GM12891 (cell line): ENCODE measurements at regions not wholly inside any gene's neighbourhood (a gene's known extent, or its start where the extent isn't known, plus 50 kb on each side); places are given as distances from the start of the nearest gene placed in this dataset.
"Not testable (repeated sequence)": the region's sequence is repeated elsewhere in the genome, so short reads cannot be mapped to it uniquely, and the experiment has no call there.

ENCODE experiments used
- DNase-seq: peaks from one replicate; pipeline ENCODE4 v3.0.0; 2011; ENCODE audit warnings: low spot score; ENCODE audit not compliant: insufficient read length
- FAIRE-seq: peaks from 2 replicates; lab custom pipeline; 2011; peaks lifted over from hg19 to GRCh38; lab: Jason Lieb, UNC
- PAX5 ChIP-seq: IDR thresholded peaks from 2 replicates; pipeline ENCODE4 v1.6.1; 2011; ENCODE audit warnings: low read length, moderate library complexity, mild to moderate bottlenecking; ENCODE audit not compliant: insufficient read depth, severe bottlenecking
- POLR2A ChIP-seq: IDR thresholded peaks from 2 replicates; pipeline ENCODE4 v1.6.1; 2011; ENCODE audit warnings: low read depth, low read length, control low read depth
- POLR2AphosphoS5 ChIP-seq: IDR thresholded peaks from 2 replicates; pipeline ENCODE4 v1.6.1; 2011; ENCODE audit warnings: low read depth, low read length, control low read depth
- POU2F2 ChIP-seq: IDR thresholded peaks from 2 replicates; pipeline ENCODE4 v1.6.1; 2011; ENCODE audit warnings: low read depth, mild to moderate bottlenecking, control low read depth, low read length, moderate library complexity
- SPI1 ChIP-seq: IDR thresholded peaks from 2 replicates; pipeline ENCODE4 v1.6.1; 2011; ENCODE audit warnings: low read depth, low read length, control low read depth
- TAF1 ChIP-seq: IDR thresholded peaks from 2 replicates; pipeline ENCODE4 v1.6.1; 2011; ENCODE audit warnings: low read depth, low read length, control low read depth

GRCh38 chr12:32010631-32011336, 51.6 kb downstream of the RESF1 start:
- TF ChIP-seq POU2F2 (no peak), SPI1 (no peak), POLR2A (no peak)
- no peak for FAIRE-seq
- DNase-seq = no peak

GRCh38 chr12:32012249-32012785, 53.1 kb downstream of the RESF1 start:
- DNase-seq (no peak), FAIRE-seq (no peak)
- TF ChIP-seq POU2F2 = no peak
- TF ChIP-seq PAX5 = no peak
- no peak for TF ChIP-seq POLR2AphosphoS5
- TF ChIP-seq POLR2A = no peak
- TF ChIP-seq SPI1 = no peak
- TF ChIP-seq TAF1 = no peak

GRCh38 chr12:32015036-32015435, 55.8 kb downstream of the RESF1 start:
- no peak for FAIRE-seq
- no peak for DNase-seq
- no peak for TF ChIP-seq PAX5

- TF ChIP-seq POLR2A = no peak
- no peak for TF ChIP-seq POU2F2
- TF ChIP-seq PAX5 = no peak
- TF ChIP-seq TAF1 = no peak
- TF ChIP-seq POLR2AphosphoS5 = no peak
- no peak for TF ChIP-seq SPI1
- DNase-seq (no peak), FAIRE-seq (no peak)
Measured at GRCh38 chr12:32016680-32017482, 57.7 kb downstream of the RESF1 start.

DNA sequence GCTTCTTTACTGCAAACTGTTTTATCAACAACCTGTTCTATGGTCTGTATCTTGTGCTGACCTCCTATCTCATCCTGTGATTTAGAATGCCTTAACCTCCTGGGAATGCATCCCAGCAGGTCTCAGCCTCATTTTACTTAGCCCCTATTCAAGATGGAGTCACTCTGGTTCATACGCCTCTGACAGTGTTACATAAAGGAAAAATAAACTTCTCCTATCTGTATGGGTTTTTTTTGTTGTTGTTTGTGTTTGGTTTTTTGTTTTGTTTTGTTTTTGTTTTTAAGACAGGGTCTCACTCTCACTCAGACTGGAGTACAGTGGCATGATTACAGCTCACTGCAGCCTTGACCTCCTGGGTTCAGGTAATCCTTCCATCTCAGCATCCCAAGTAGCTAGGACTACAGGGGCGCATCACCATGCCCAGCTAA, 62.1 kb downstream of the RESF1 start:
- no peak for TF ChIP-seq SPI1
- no peak for TF ChIP-seq POLR2AphosphoS5
- no peak for TF ChIP-seq TAF1
- no peak for TF ChIP-seq POLR2A
- no peak for TF ChIP-seq POU2F2
- TF ChIP-seq PAX5 = no peak
- DNase-seq = no peak
- FAIRE-seq = no peak

DNA sequence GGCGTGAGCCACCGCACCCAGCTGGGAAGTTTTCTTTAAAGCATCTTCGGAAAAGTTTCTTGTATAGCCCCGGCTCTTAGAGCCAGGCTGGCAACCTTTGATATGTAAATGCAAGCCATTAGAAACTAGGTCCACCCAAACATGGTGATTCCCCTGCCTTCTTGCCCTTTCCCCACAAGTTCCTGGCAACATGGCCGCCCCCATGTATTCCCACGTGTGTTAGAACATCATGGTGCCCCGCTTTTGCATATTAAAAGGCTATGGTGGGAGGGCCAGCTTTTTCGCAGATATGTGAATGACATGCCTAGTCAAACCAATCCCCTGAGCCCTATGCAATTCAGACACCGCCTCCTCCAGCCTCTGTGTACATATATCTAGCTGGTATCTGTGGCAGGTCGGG, 63.2 kb downstream of the RESF1 start:
- not testable (repeated sequence) for FAIRE-seq, DNase-seq

GRCh38 chr12:32023861-32024260, 64.6 kb downstream of the RESF1 start:
- not testable (repeated sequence) for FAIRE-seq, DNase-seq

DNA sequence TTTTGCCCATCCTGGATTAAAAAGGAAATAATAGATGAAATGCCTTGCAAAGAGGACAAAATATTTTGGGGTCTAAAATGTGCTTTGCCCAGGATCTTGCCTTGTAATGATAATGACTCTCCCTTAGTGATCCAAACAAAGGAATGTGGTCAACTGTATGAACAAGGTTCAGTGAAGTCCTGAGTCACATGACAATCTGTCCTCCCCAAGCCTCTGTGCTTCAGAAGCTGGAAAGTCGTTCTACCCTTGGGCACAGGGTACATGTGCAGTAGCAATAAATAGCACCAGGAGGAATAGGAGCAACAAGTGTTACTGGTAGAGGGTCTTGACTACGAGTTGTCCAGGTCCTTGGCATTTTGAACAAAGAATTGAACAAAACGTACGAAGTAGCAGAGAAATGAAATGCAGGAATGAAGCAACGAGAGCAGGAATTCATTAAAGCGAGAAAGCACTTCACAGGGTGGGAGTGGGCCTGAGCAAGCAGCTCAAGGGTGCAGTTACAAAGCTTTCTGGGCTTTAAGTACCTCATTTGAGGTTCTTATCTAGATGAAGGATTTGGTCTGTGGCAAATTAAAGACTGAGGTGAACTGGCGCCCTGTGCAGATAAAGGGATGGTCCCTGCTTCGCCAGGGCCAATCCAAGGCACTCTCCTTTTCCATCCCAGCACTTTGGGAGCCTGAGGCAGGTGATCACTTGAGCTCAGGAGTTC, 65.8 kb downstream of the RESF1 start:
- DNase-seq (no peak), FAIRE-seq (no peak)
- no peak for TF ChIP-seq PAX5
- TF ChIP-seq POLR2A = no peak
- TF ChIP-seq POU2F2 = no peak
- no peak for TF ChIP-seq POLR2AphosphoS5
- no peak for TF ChIP-seq SPI1
- TF ChIP-seq TAF1 = no peak

GRCh38 chr12:32025906-32026305, 66.7 kb downstream of the RESF1 start:
- DNase-seq (no peak), FAIRE-seq (peak; percentile 58)
- TF ChIP-seq TAF1 = no peak
- no peak for TF ChIP-seq POU2F2
- no peak for TF ChIP-seq PAX5
- TF ChIP-seq POLR2AphosphoS5 = no peak
- TF ChIP-seq POLR2A = no peak
- TF ChIP-seq SPI1 = no peak

- no peak for TF ChIP-seq TAF1
- TF ChIP-seq POLR2AphosphoS5 = no peak
- no peak for TF ChIP-seq SPI1
- no peak for TF ChIP-seq POU2F2
- no peak for TF ChIP-seq PAX5
- TF ChIP-seq POLR2A = no peak
- FAIRE-seq = no peak
- no peak for DNase-seq
Measured at GRCh38 chr12:32027684-32028365, 68.6 kb downstream of the RESF1 start.
